ENCODE measurements at regions not wholly inside any gene's neighbourhood (a gene's known extent, or its start where the extent isn't known, plus 50 kb on each side); places are given as distances from the start of the nearest gene placed in this dataset.

- Mint-ChIP-seq H3K9me3 (peaks cover 0 to 8% (median 4%) of the 10 kb centered on the region in 7 donors), H3K27me3 (no peaks in the 10 kb centered on the region), H3K36me3 (no peaks in the 10 kb centered on the region), H3K27ac (no peak overlapping the region), H3K4me1 (no peaks in the 10 kb centered on the region), H3K4me3 (no peak overlapping the region)
- ATAC-seq (ENCODE audit: low read depth in 2 of 2) (no peak), DNase-seq (no peak)
- no peak overlapping the region for H3K27ac ChIP-seq (ENCODE audit: insufficient read depth, low read length, poor library complexity, severe bottlenecking)
- H3K4me3 ChIP-seq (ENCODE audit: low read depth, low read length): no peak overlapping the region
- no peaks in the 10 kb centered on the region for H3K36me3 ChIP-seq (ENCODE audit: control insufficient read depth, insufficient read depth, low read length)
- H3K27me3 ChIP-seq (ENCODE audit: control insufficient read depth, insufficient read depth, low read length): no peaks in the 10 kb centered on the region
- H3K9me3 ChIP-seq (ENCODE audit: control insufficient read depth in 2 of 2, low read length in 2 of 2): no peaks in the 10 kb centered on the region
- H3K4me1 ChIP-seq (ENCODE audit: control insufficient read depth, insufficient read depth, low read length, poor library complexity, severe bottlenecking): no peaks in the 10 kb centered on the region
Measured at GRCh38 chrX:140318296-140318695, 186.6 kb downstream of the SOX3 start.

GRCh38 chrX:140317462-140317861 is 187.4 kb downstream of the SOX3 start:
- peaks cover 0 to 8% (median 4%) of the 10 kb centered on the region in 7 donors for H3K9me3 Mint-ChIP-seq

GRCh38 chrX:140298960-140299825 is 205.7 kb downstream of the SOX3 start:
- Mint-ChIP-seq H3K27ac (no peak overlapping the region), H3K4me1 (no peaks in the 10 kb centered on the region), H3K27me3 (no peaks in the 10 kb centered on the region), H3K36me3 (no peaks in the 10 kb centered on the region), H3K9me3 (peaks cover 0 to 8% (median 0%) of the 10 kb centered on the region in 7 donors), H3K4me3 (no peak overlapping the region)
- Histone ChIP-seq H3K4me1 (ENCODE audit: control insufficient read depth, insufficient read depth, low read length, poor library complexity, severe bottlenecking) (no peaks in the 10 kb centered on the region), H3K9me3 (ENCODE audit: control insufficient read depth in 2 of 2, low read length in 2 of 2) (no peaks in the 10 kb centered on the region), H3K4me3 (ENCODE audit: low read depth, low read length) (no peak overlapping the region), H3K27me3 (ENCODE audit: control insufficient read depth, insufficient read depth, low read length) (no peaks in the 10 kb centered on the region), H3K27ac (ENCODE audit: insufficient read depth, low read length, poor library complexity, severe bottlenecking) (no peak overlapping the region), H3K36me3 (ENCODE audit: control insufficient read depth, insufficient read depth, low read length) (no peaks in the 10 kb centered on the region)
- ATAC-seq (ENCODE audit: low read depth in 2 of 2) (no peak), DNase-seq (no peak)

More at GRCh38 chrX:140317462-140317861, 187.4 kb downstream of the SOX3 start:
- H3K4me3 Mint-ChIP-seq: no peak overlapping the region
- no peaks in the 10 kb centered on the region for H3K36me3 ChIP-seq (ENCODE audit: control insufficient read depth, insufficient read depth, low read length)
- ATAC-seq (ENCODE audit: low read depth in 2 of 2) (no peak), DNase-seq (no peak)
- no peaks in the 10 kb centered on the region for H3K4me1 ChIP-seq (ENCODE audit: control insufficient read depth, insufficient read depth, low read length, poor library complexity, severe bottlenecking)
- no peaks in the 10 kb centered on the region for H3K4me1 Mint-ChIP-seq
- no peaks in the 10 kb centered on the region for H3K9me3 ChIP-seq (ENCODE audit: control insufficient read depth in 2 of 2, low read length in 2 of 2)
- no peak overlapping the region for H3K27ac Mint-ChIP-seq
- no peak overlapping the region for H3K4me3 ChIP-seq (ENCODE audit: low read depth, low read length)
- H3K27me3 Mint-ChIP-seq: no peaks in the 10 kb centered on the region
- no peak overlapping the region for H3K27ac ChIP-seq (ENCODE audit: insufficient read depth, low read length, poor library complexity, severe bottlenecking)
- no peaks in the 10 kb centered on the region for H3K27me3 ChIP-seq (ENCODE audit: control insufficient read depth, insufficient read depth, low read length)
- H3K36me3 Mint-ChIP-seq: no peaks in the 10 kb centered on the region

- ATAC-seq (ENCODE audit: low read depth in 2 of 2): no peak
Measured at GRCh38 chrX:140297273-140297672, 207.6 kb downstream of the SOX3 start.

GRCh38 chrX:140292961-140293360 is 211.9 kb downstream of the SOX3 start:
- H3K27me3 ChIP-seq (ENCODE audit: control insufficient read depth, insufficient read depth, low read length): no peaks in the 10 kb centered on the region
- no peaks in the 10 kb centered on the region for H3K4me1 ChIP-seq (ENCODE audit: control insufficient read depth, insufficient read depth, low read length, poor library complexity, severe bottlenecking)
- no peaks in the 10 kb centered on the region for H3K36me3 Mint-ChIP-seq
- ATAC-seq (ENCODE audit: low read depth in 2 of 2) (no peak), DNase-seq (no peak)
- H3K4me1 Mint-ChIP-seq: no peaks in the 10 kb centered on the region
- no peak overlapping the region for H3K27ac ChIP-seq (ENCODE audit: insufficient read depth, low read length, poor library complexity, severe bottlenecking)
- H3K27ac Mint-ChIP-seq: no peak overlapping the region
- H3K27me3 Mint-ChIP-seq: no peaks in the 10 kb centered on the region
- H3K4me3 ChIP-seq (ENCODE audit: low read depth, low read length): no peak overlapping the region
- H3K4me3 Mint-ChIP-seq: no peak overlapping the region
- no peaks in the 10 kb centered on the region for H3K36me3 ChIP-seq (ENCODE audit: control insufficient read depth, insufficient read depth, low read length)
- H3K9me3 ChIP-seq (ENCODE audit: control insufficient read depth in 2 of 2, low read length in 2 of 2): no peaks in the 10 kb centered on the region
- peaks cover 0 to 6% (median 1%) of the 10 kb centered on the region in 7 donors for H3K9me3 Mint-ChIP-seq

More at GRCh38 chrX:140297273-140297672, 207.6 kb downstream of the SOX3 start:
- Histone ChIP-seq H3K4me1 (ENCODE audit: control insufficient read depth, insufficient read depth, low read length, poor library complexity, severe bottlenecking) (no peaks in the 10 kb centered on the region), H3K36me3 (ENCODE audit: control insufficient read depth, insufficient read depth, low read length) (no peaks in the 10 kb centered on the region), H3K9me3 (ENCODE audit: control insufficient read depth in 2 of 2, low read length in 2 of 2) (no peaks in the 10 kb centered on the region), H3K27ac (ENCODE audit: insufficient read depth, low read length, poor library complexity, severe bottlenecking) (no peak overlapping the region), H3K27me3 (ENCODE audit: control insufficient read depth, insufficient read depth, low read length) (no peaks in the 10 kb centered on the region), H3K4me3 (ENCODE audit: low read depth, low read length) (no peak overlapping the region)
- no peak overlapping the region for H3K4me3 Mint-ChIP-seq
- peaks cover 0 to 8% (median 0%) of the 10 kb centered on the region in 7 donors for H3K9me3 Mint-ChIP-seq
- H3K36me3 Mint-ChIP-seq: no peaks in the 10 kb centered on the region
- no peaks in the 10 kb centered on the region for H3K4me1 Mint-ChIP-seq
- H3K27me3 Mint-ChIP-seq: no peaks in the 10 kb centered on the region
- no peak overlapping the region for H3K27ac Mint-ChIP-seq
- no peak for DNase-seq

- H3K4me1 ChIP-seq (ENCODE audit: control insufficient read depth, insufficient read depth, low read length, poor library complexity, severe bottlenecking): no peaks in the 10 kb centered on the region
- no peak overlapping the region for H3K4me3 ChIP-seq (ENCODE audit: low read depth, low read length)
- Mint-ChIP-seq H3K4me1 (no peaks in the 10 kb centered on the region), H3K27me3 (no peaks in the 10 kb centered on the region), H3K27ac (no peak overlapping the region), H3K9me3 (peaks cover 0 to 6% (median 1%) of the 10 kb centered on the region in 7 donors), H3K36me3 (no peaks in the 10 kb centered on the region), H3K4me3 (no peak overlapping the region)
- H3K36me3 ChIP-seq (ENCODE audit: control insufficient read depth, insufficient read depth, low read length): no peaks in the 10 kb centered on the region
- ATAC-seq (ENCODE audit: low read depth in 2 of 2): no peak
- H3K9me3 ChIP-seq (ENCODE audit: control insufficient read depth in 2 of 2, low read length in 2 of 2): peaks cover 0 to 2% of the 10 kb centered on the region in 2 experiments
- H3K27me3 ChIP-seq (ENCODE audit: control insufficient read depth, insufficient read depth, low read length): no peaks in the 10 kb centered on the region
- DNase-seq: no peak
- no peak overlapping the region for H3K27ac ChIP-seq (ENCODE audit: insufficient read depth, low read length, poor library complexity, severe bottlenecking)
Measured at GRCh38 chrX:140292188-140292587, 212.7 kb downstream of the SOX3 start.

- Mint-ChIP-seq H3K27me3 (no peaks in the 10 kb centered on the region), H3K36me3 (no peaks in the 10 kb centered on the region), H3K4me1 (no peaks in the 10 kb centered on the region), H3K4me3 (no peak overlapping the region), H3K27ac (no peak overlapping the region), H3K9me3 (peaks cover 0 to 5% (median 2%) of the 10 kb centered on the region in 7 donors)
- H3K27ac ChIP-seq (ENCODE audit: insufficient read depth, low read length, poor library complexity, severe bottlenecking): no peak overlapping the region
- no peak overlapping the region for H3K4me3 ChIP-seq (ENCODE audit: low read depth, low read length)
- H3K4me1 ChIP-seq (ENCODE audit: control insufficient read depth, insufficient read depth, low read length, poor library complexity, severe bottlenecking): no peaks in the 10 kb centered on the region
- H3K27me3 ChIP-seq (ENCODE audit: control insufficient read depth, insufficient read depth, low read length): no peaks in the 10 kb centered on the region
- DNase-seq (no peak), ATAC-seq (ENCODE audit: low read depth in 2 of 2) (no peak)
- H3K9me3 ChIP-seq (ENCODE audit: control insufficient read depth in 2 of 2, low read length in 2 of 2): no peaks in the 10 kb centered on the region
- no peaks in the 10 kb centered on the region for H3K36me3 ChIP-seq (ENCODE audit: control insufficient read depth, insufficient read depth, low read length)
Measured at GRCh38 chrX:140274811-140275525, 229.9 kb downstream of the SOX3 start.
